Astrocyte (in vitro differentiated cells and primary cell): ENCODE measurements at regions not wholly inside any gene's neighbourhood (a gene's known extent, or its start where the extent isn't known, plus 50 kb on each side); places are given as distances from the start of the nearest gene placed in this dataset.

Experiments used
- DNase-seq: peaks from one replicate; pipeline ENCODE4 v3.0.0-alpha.2; 2010; ENCODE audit warnings: low read depth
- FAIRE-seq: peaks from 2 replicates; lab custom pipeline; 2011; peaks lifted over from hg19 to GRCh38; lab: Jason Lieb, UNC
- H2AFZ ChIP-seq: 2 replicates; pipeline ENCODE4 v1.6.0; 2012; ENCODE audit warnings: low read depth, low read length, inconsistent platforms
- H3K27ac ChIP-seq: 2 replicates; pipeline ENCODE4 v1.5.1; 2011; ENCODE audit warnings: low read depth, low read length, inconsistent platforms
- H3K27me3 ChIP-seq: 2 replicates; pipeline ENCODE4 v1.6.0; 2011; ENCODE audit warnings: low read length, inconsistent platforms; ENCODE audit not compliant: insufficient read depth
- H3K36me3 ChIP-seq: 2 replicates; pipeline ENCODE4 v1.5.1; 2011; ENCODE audit warnings: low read length, inconsistent platforms; ENCODE audit not compliant: insufficient read depth
- H3K4me1 ChIP-seq: 2 replicates; pipeline ENCODE4 v1.5.1; 2011; ENCODE audit warnings: low read length, inconsistent platforms; ENCODE audit not compliant: insufficient read depth
- H3K4me2 ChIP-seq: 2 replicates; pipeline ENCODE4 v1.6.0; 2012; ENCODE audit warnings: low read length, inconsistent platforms
- H3K4me3 ChIP-seq: 2 replicates; pipeline ENCODE4 v1.5.1; 2011; ENCODE audit warnings: low read depth, mild to moderate bottlenecking, low read length, inconsistent platforms; ENCODE audit not compliant: insufficient read depth
- H3K79me2 ChIP-seq: 2 replicates; pipeline ENCODE4 v1.6.0; 2012; ENCODE audit warnings: mild to moderate bottlenecking, low read length, inconsistent platforms; ENCODE audit not compliant: insufficient read depth
- H3K9ac ChIP-seq: 2 replicates; pipeline ENCODE4 v1.6.0; 2012; ENCODE audit warnings: mild to moderate bottlenecking, low read length, inconsistent platforms
- H3K9me3 ChIP-seq: 2 replicates; pipeline ENCODE4 v1.5.1; 2012; ENCODE audit warnings: low read depth, mild to moderate bottlenecking, low read length, inconsistent platforms; ENCODE audit not compliant: insufficient read depth
- H4K20me1 ChIP-seq: 2 replicates; pipeline ENCODE4 v1.6.0; 2012; ENCODE audit warnings: low read length, inconsistent platforms; ENCODE audit not compliant: insufficient read depth
- H3K27ac Mint-ChIP-seq: one replicate; pipeline ENCODE4 v1.8.0; 2021; ENCODE audit warnings: mild to moderate bottlenecking, mixed read lengths; ENCODE audit not compliant: unreplicated experiment
- H3K27me3 Mint-ChIP-seq: one replicate; pipeline ENCODE4 v1.8.0; 2021; ENCODE audit warnings: low read depth, mixed read lengths; ENCODE audit not compliant: unreplicated experiment
- H3K36me3 Mint-ChIP-seq: one replicate; pipeline ENCODE4 v1.8.0; 2021; ENCODE audit warnings: low read depth, mixed read lengths; ENCODE audit not compliant: unreplicated experiment
- H3K4me1 Mint-ChIP-seq: one replicate; pipeline ENCODE4 v1.8.0; 2021; ENCODE audit warnings: low read depth, mixed read lengths; ENCODE audit not compliant: unreplicated experiment
- H3K4me3 Mint-ChIP-seq: one replicate; pipeline ENCODE4 v1.8.0; 2021; ENCODE audit warnings: mild to moderate bottlenecking, moderate library complexity, mixed read lengths; ENCODE audit not compliant: unreplicated experiment
- H3K9me3 Mint-ChIP-seq: one replicate; pipeline ENCODE4 v1.8.0; 2021; ENCODE audit warnings: mild to moderate bottlenecking, mixed read lengths; ENCODE audit not compliant: unreplicated experiment
- CTCF ChIP-seq: IDR thresholded peaks from 2 replicates; pipeline ENCODE4 v1.5.1; 2011; ENCODE audit warnings: low read depth, mild to moderate bottlenecking, inconsistent platforms, low read length, moderate library complexity; ENCODE audit not compliant: insufficient read depth
- EZH2 ChIP-seq: IDR thresholded peaks from 2 replicates; pipeline ENCODE4 v1.6.1; 2012; ENCODE audit warnings: mild to moderate bottlenecking, low read length, inconsistent platforms; ENCODE audit not compliant: insufficient read depth

GRCh38 chr1:218878369-218878768 lies 295.3 kb upstream of the LYPLAL1 start:
- Histone ChIP-seq H3K36me3 (no peaks in the 10 kb centered on the region), H3K9me3 (no peaks in the 10 kb centered on the region), H4K20me1 (no peaks in the 10 kb centered on the region), H3K27me3 (no peaks in the 10 kb centered on the region), H3K4me2 (no peak overlapping the region), H2AFZ (no peak overlapping the region), H3K79me2 (no peaks in the 10 kb centered on the region), H3K4me1 (peaks cover 12% of the 10 kb centered on the region), H3K9ac (no peak overlapping the region), H3K27ac (no peak overlapping the region), H3K4me3 (no peak overlapping the region)
- TF ChIP-seq CTCF (no peak), EZH2 (no peak)
- peaks cover 23% of the 10 kb centered on the region for H3K4me1 Mint-ChIP-seq
- H3K27me3 Mint-ChIP-seq = peaks cover 2% of the 10 kb centered on the region
- no peaks in the 10 kb centered on the region for H3K36me3 Mint-ChIP-seq
- H3K9me3 Mint-ChIP-seq = peaks cover 4% of the 10 kb centered on the region
- no peak overlapping the region for H3K4me3 Mint-ChIP-seq
- FAIRE-seq (no peak), DNase-seq (peak; percentile 53)
- H3K27ac Mint-ChIP-seq = peak overlapping the region; percentile 7

- H3K27me3 Mint-ChIP-seq = peaks cover 2% of the 10 kb centered on the region
- Histone ChIP-seq H3K9me3 (no peaks in the 10 kb centered on the region), H3K79me2 (no peaks in the 10 kb centered on the region), H2AFZ (no peak overlapping the region), H4K20me1 (no peaks in the 10 kb centered on the region), H3K4me1 (no peaks in the 10 kb centered on the region), H3K27ac (no peak overlapping the region), H3K4me2 (no peak overlapping the region), H3K27me3 (no peaks in the 10 kb centered on the region), H3K36me3 (no peaks in the 10 kb centered on the region), H3K9ac (no peak overlapping the region), H3K4me3 (no peak overlapping the region)
- DNase-seq (peak; percentile 11), FAIRE-seq (no peak)
- H3K27ac Mint-ChIP-seq = no peak overlapping the region
- H3K4me3 Mint-ChIP-seq = no peak overlapping the region
- H3K4me1 Mint-ChIP-seq = peaks cover 11% of the 10 kb centered on the region
- H3K36me3 Mint-ChIP-seq = no peaks in the 10 kb centered on the region
- TF ChIP-seq CTCF = no peak
- no peak for TF ChIP-seq EZH2
- H3K9me3 Mint-ChIP-seq = peaks cover 9% of the 10 kb centered on the region
These were observed 293.1 kb upstream of the LYPLAL1 start for GRCh38 chr1:218880484-218881060.

- peaks cover 20% of the 10 kb centered on the region for H3K4me1 Mint-ChIP-seq
- no peak overlapping the region for H3K27ac Mint-ChIP-seq
- Histone ChIP-seq H3K4me2 (no peak overlapping the region), H3K9ac (no peak overlapping the region), H3K27me3 (no peaks in the 10 kb centered on the region), H2AFZ (no peak overlapping the region), H3K4me3 (no peak overlapping the region), H3K4me1 (peaks cover 8% of the 10 kb centered on the region), H4K20me1 (no peaks in the 10 kb centered on the region), H3K9me3 (no peaks in the 10 kb centered on the region), H3K79me2 (no peaks in the 10 kb centered on the region), H3K36me3 (no peaks in the 10 kb centered on the region), H3K27ac (no peak overlapping the region)
- H3K9me3 Mint-ChIP-seq = peaks cover 9% of the 10 kb centered on the region
- FAIRE-seq (no peak), DNase-seq (no peak)
- H3K36me3 Mint-ChIP-seq = no peaks in the 10 kb centered on the region
- H3K27me3 Mint-ChIP-seq = peaks cover 2% of the 10 kb centered on the region
- TF ChIP-seq EZH2 (no peak), CTCF (no peak)
- H3K4me3 Mint-ChIP-seq = no peak overlapping the region
These were observed 291.2 kb upstream of the LYPLAL1 start for GRCh38 chr1:218882454-218882853.
